ENCODE measurements at regions not wholly inside any gene's neighbourhood (a gene's known extent, or its start where the extent isn't known, plus 50 kb on each side); places are given as distances from the start of the nearest gene placed in this dataset.

DNA sequence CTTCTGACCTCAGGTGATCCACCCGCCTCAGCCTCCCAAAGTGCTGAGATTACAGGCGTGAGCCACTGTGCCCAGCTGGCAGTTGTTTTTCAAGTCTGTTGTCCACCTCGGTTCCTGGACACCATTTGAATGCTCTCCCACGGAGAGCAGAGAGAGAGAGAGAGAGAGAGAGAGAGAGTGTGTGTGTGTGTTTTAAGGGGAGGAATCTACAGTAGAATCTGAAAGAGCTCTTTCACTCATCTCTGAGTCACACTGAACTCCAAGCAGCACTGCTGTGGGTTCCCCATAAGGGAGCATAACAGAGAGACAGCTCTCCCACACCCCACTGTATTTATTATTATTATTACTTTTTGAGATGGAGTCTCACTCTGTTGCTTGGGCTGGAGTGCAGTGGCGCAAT, 156.6 kb downstream of the RPLP1 start:
- no peak overlapping the region for H3K27ac Mint-ChIP-seq (ENCODE audit: unreplicated experiment)
- TF ChIP-seq, protein P1, sequence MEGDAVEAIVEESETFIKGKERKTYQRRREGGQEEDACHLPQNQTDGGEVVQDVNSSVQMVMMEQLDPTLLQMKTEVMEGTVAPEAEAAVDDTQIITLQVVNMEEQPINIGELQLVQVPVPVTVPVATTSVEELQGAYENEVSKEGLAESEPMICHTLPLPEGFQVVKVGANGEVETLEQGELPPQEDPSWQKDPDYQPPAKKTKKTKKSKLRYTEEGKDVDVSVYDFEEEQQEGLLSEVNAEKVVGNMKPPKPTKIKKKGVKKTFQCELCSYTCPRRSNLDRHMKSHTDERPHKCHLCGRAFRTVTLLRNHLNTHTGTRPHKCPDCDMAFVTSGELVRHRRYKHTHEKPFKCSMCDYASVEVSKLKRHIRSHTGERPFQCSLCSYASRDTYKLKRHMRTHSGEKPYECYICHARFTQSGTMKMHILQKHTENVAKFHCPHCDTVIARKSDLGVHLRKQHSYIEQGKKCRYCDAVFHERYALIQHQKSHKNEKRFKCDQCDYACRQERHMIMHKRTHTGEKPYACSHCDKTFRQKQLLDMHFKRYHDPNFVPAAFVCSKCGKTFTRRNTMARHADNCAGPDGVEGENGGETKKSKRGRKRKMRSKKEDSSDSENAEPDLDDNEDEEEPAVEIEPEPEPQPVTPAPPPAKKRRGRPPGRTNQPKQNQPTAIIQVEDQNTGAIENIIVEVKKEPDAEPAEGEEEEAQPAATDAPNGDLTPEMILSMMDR (conservative IDR thresholded peaks at IDR 0.05), result no peak
- peaks cover 5% of the 10 kb centered on the region for H3K27me3 Mint-ChIP-seq (ENCODE audit: low read depth)
- H3K36me3 Mint-ChIP-seq (ENCODE audit: low read depth), result no peaks in the 10 kb centered on the region
- H3K4me3 Mint-ChIP-seq, result no peak overlapping the region
- DNase-seq (ENCODE audit: low read depth, low spot score), result no peak
- H3K4me1 Mint-ChIP-seq, result peaks cover 5% of the 10 kb centered on the region
- H3K9me3 Mint-ChIP-seq, result no peaks in the 10 kb centered on the region

DNA sequence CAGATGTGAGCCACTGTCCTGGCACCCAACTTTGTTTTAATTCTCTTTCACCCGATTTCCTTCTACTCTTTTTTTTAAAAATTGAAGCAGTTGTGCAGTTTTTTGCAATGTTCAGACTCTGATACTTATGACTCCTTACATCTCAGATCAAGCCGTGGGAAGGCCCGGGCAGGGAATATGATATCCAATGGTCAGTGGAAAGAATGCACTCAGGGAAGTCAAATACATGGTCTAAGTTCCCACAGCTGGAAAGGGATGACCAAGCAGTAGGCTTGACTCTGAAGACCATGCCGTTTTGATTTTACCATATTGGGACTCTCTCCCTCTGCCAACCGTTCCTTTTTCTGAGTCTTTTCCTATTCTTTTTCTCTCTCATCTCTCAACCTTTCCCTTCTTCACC, 157.2 kb downstream of the RPLP1 start:
- TF ChIP-seq, protein P1 (conservative IDR thresholded peaks at IDR 0.05), result no peak
- Mint-ChIP-seq H3K9me3 (no peaks in the 10 kb centered on the region), H3K27me3 (ENCODE audit: low read depth) (peaks cover 5% of the 10 kb centered on the region), H3K36me3 (ENCODE audit: low read depth) (no peaks in the 10 kb centered on the region), H3K27ac (ENCODE audit: unreplicated experiment) (no peak overlapping the region), H3K4me3 (no peak overlapping the region), H3K4me1 (peaks cover 5% of the 10 kb centered on the region)
- DNase-seq (ENCODE audit: low read depth, low spot score), result no peak

DNA sequence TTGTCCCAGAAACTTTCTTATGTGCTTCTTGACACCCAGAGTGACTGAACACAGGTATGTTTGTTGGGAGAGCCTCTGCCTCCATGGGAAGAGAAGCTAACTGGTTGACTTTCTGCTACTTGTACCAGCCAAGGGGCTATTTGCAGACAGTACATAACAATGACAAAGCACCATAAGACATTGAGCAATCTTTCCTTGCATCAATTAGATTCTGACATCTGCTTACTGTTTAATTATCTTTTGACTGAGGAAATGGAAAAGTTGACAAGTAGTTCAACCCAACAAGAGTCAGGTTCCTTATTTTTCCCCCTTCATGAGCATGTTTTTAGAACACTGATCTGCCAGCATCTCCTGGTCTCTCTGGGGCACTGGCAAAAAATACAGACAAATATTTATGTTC, 157.7 kb downstream of the RPLP1 start:
- DNase-seq (ENCODE audit: low read depth, low spot score), result no peak
- Mint-ChIP-seq H3K9me3 (no peaks in the 10 kb centered on the region), H3K27ac (ENCODE audit: unreplicated experiment) (no peak overlapping the region), H3K4me1 (peaks cover 5% of the 10 kb centered on the region), H3K27me3 (ENCODE audit: low read depth) (peaks cover 5% of the 10 kb centered on the region), H3K4me3 (no peak overlapping the region), H3K36me3 (ENCODE audit: low read depth) (no peaks in the 10 kb centered on the region)
- TF ChIP-seq, protein P1 (conservative IDR thresholded peaks at IDR 0.05), result no peak

DNA sequence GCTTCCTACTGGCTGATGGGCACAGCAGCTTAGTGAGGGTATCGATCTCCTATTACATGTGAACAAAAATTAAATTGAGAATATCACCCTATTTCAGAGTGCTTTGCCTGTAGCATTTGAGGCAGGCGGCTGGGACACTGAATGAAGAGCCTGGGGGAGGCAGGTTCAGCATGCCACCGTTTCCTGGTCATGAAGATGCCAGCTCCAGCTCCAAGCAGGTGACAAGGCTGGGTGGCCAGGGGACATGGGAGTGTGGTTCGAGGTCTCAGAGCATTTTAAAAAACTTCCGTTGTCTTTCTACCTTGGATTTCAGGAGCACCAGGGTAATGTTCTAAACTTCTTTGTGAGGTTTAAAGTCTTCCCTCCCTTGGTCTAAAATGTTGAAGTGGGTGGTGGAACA, 158.2 kb downstream of the RPLP1 start:
- no peak for DNase-seq (ENCODE audit: low read depth, low spot score)
- no peaks in the 10 kb centered on the region for H3K36me3 Mint-ChIP-seq (ENCODE audit: low read depth)
- TF ChIP-seq, protein P1 (conservative IDR thresholded peaks at IDR 0.05), result no peak
- H3K4me3 Mint-ChIP-seq, result no peak overlapping the region
- no peak overlapping the region for H3K27ac Mint-ChIP-seq (ENCODE audit: unreplicated experiment)
- H3K9me3 Mint-ChIP-seq, result no peaks in the 10 kb centered on the region
- peaks cover 4% of the 10 kb centered on the region for H3K27me3 Mint-ChIP-seq (ENCODE audit: low read depth)
- peaks cover 5% of the 10 kb centered on the region for H3K4me1 Mint-ChIP-seq

DNA sequence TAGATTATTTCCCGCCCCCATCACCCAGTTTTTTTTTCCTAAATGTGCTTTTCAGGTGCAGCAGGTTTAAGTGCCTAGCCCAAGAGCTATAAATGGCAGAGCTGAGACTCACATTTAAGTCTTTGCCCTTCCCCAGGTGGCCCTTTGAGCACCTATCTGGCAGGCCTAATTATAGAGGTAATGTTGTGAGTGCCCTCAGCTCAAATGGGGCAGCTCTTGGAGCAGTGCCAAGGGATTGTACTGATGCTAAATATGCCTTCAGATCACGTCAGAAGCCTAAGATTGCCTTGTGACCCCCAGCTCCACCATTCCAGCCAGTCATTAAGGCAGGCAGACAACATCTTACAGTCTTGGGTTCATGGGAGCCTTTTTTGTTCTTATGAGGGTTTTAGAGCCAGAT, 159.5 kb downstream of the RPLP1 start:
- Mint-ChIP-seq H3K27ac (ENCODE audit: unreplicated experiment) (no peak overlapping the region), H3K4me3 (no peak overlapping the region), H3K27me3 (ENCODE audit: low read depth) (peaks cover 3% of the 10 kb centered on the region), H3K9me3 (no peaks in the 10 kb centered on the region), H3K36me3 (ENCODE audit: low read depth) (no peaks in the 10 kb centered on the region), H3K4me1 (peaks cover 5% of the 10 kb centered on the region)
- TF ChIP-seq, protein P1 (conservative IDR thresholded peaks at IDR 0.05), result no peak
- DNase-seq (ENCODE audit: low read depth, low spot score), result no peak

DNA sequence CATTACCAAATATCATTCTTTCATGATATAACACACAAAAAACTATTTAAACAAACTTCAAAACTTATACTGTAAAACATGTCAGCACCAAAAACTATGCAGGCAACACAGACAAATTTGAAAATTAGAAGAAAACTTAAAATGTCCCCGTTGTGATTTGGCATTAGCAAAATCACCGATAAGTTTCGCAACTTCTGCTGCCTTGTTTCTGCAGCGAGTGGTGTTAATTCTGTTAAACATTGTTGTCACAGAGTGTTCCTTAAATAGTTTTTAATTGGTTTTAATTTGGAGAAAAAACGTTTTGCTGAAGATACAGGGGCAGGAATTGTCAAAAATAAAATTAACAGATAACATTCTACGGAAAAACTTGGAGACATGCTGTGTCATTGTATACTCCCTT, 160.6 kb downstream of the RPLP1 start:
- H3K36me3 Mint-ChIP-seq (ENCODE audit: low read depth), result no peaks in the 10 kb centered on the region
- H3K4me1 Mint-ChIP-seq, result peaks cover 5% of the 10 kb centered on the region
- H3K9me3 Mint-ChIP-seq, result no peaks in the 10 kb centered on the region
- TF ChIP-seq, protein P1 (conservative IDR thresholded peaks at IDR 0.05), result no peak
- no peak overlapping the region for H3K4me3 Mint-ChIP-seq
- no peak overlapping the region for H3K27ac Mint-ChIP-seq (ENCODE audit: unreplicated experiment)
- no peak for DNase-seq (ENCODE audit: low read depth, low spot score)
- H3K27me3 Mint-ChIP-seq (ENCODE audit: low read depth), result peaks cover 3% of the 10 kb centered on the region
